Stimulated activated naive CD8-positive, alpha-beta T cell treated with anti-CD3 and anti-CD28 coated beads, Interleukin-15, amount 100 ng/mL, for 72 hours (primary cell): ENCODE measurements at regions not wholly inside any gene's neighbourhood (a gene's known extent, or its start where the extent isn't known, plus 50 kb on each side); places are given as distances from the start of the nearest gene placed in this dataset.
A peak's percentile ranks its signal among the peaks of the same experiment; 100 is the strongest.
"Not testable (repeated sequence)": the region's sequence is repeated elsewhere in the genome, so short reads cannot be mapped to it uniquely, and the experiment has no call there.

Source experiments
- ATAC-seq: fragments of 150-1000 bp; cut with Tn5 transposase; 2 replicates; pipeline ENCODE4 v1.10.0; 2021; ENCODE audit warnings: mild to moderate bottlenecking, moderate library complexity
- DNase-seq, 2 donors: peaks; one replicate each; pipeline ENCODE4 v3.0.0; 2021 to 2022
- H3K27ac Mint-ChIP-seq, 2 donors: one replicate each; pipeline ENCODE4 v1.8.0; 2022; ENCODE audit warnings: mild to moderate bottlenecking in 2 of 2, mixed read lengths in 2 of 2, moderate library complexity in 2 of 2
- H3K27me3 Mint-ChIP-seq: one replicate; pipeline ENCODE4 v1.8.0; 2022; ENCODE audit warnings: mixed read lengths
- H3K4me1 Mint-ChIP-seq: one replicate; pipeline ENCODE4 v1.8.0; 2022; ENCODE audit warnings: mild to moderate bottlenecking, mixed read lengths
- H3K4me3 Mint-ChIP-seq, 2 donors: one replicate each; pipeline ENCODE4 v1.8.0; 2022; ENCODE audit warnings: mild to moderate bottlenecking in 2 of 2, mixed read lengths in 2 of 2, moderate library complexity in 1 of 2
- H3K9me3 Mint-ChIP-seq, 2 donors: one replicate each; pipeline ENCODE4 v1.8.0; 2022; ENCODE audit warnings: mixed read lengths in 2 of 2

GRCh38 chr2:153532140-153532539 is 53.6 kb upstream of the RPRM start:
- Mint-ChIP-seq H3K27ac (peak overlapping the region in 1 of 2 donors; percentile 61), H3K4me1 (no peaks in the 10 kb centered on the region), H3K27me3 (peaks cover 14% of the 10 kb centered on the region), H3K4me3 (no peak overlapping the region), H3K9me3 (no peaks in the 10 kb centered on the region)
- DNase-seq: no peak
- no peak for ATAC-seq

- ATAC-seq, H3K4me1 Mint-ChIP-seq, DNase-seq, H3K9me3 Mint-ChIP-seq, H3K4me3 Mint-ChIP-seq, H3K27me3 Mint-ChIP-seq, H3K27ac Mint-ChIP-seq: not testable (repeated sequence)
These were observed 55.2 kb upstream of the RPRM start for GRCh38 chr2:153533803-153534202.

GRCh38 chr2:153534590-153534989 is 56.0 kb upstream of the RPRM start:
- H3K4me3 Mint-ChIP-seq, H3K27me3 Mint-ChIP-seq, ATAC-seq, DNase-seq, H3K4me1 Mint-ChIP-seq, H3K27ac Mint-ChIP-seq, H3K9me3 Mint-ChIP-seq: not testable (repeated sequence)

GRCh38 chr2:153536115-153536514 is 57.6 kb upstream of the RPRM start:
- Mint-ChIP-seq H3K27ac (no peak overlapping the region), H3K4me1 (no peaks in the 10 kb centered on the region), H3K27me3 (peaks cover 7% of the 10 kb centered on the region), H3K9me3 (peaks cover 10 to 11% of the 10 kb centered on the region in 2 donors), H3K4me3 (no peak overlapping the region)
- DNase-seq: no peak
- ATAC-seq: no peak

GRCh38 chr2:153538102-153538501 is 59.5 kb upstream of the RPRM start:
- not testable (repeated sequence) for ATAC-seq, DNase-seq, H3K4me1 Mint-ChIP-seq, H3K4me3 Mint-ChIP-seq, H3K27me3 Mint-ChIP-seq, H3K27ac Mint-ChIP-seq
- H3K9me3 Mint-ChIP-seq: peaks cover 15 to 16% of the 10 kb centered on the region in 2 donors

- H3K4me3 Mint-ChIP-seq: no peak overlapping the region
- no peaks in the 10 kb centered on the region for H3K27me3 Mint-ChIP-seq
- DNase-seq (no peak), ATAC-seq (peak; percentile 94)
- H3K9me3 Mint-ChIP-seq: peaks cover 8 to 10% of the 10 kb centered on the region in 2 donors
- no peak overlapping the region for H3K27ac Mint-ChIP-seq
- no peaks in the 10 kb centered on the region for H3K4me1 Mint-ChIP-seq
These were observed 65.1 kb upstream of the RPRM start for GRCh38 chr2:153543635-153544071.

- Mint-ChIP-seq H3K9me3 (peaks cover 2 to 3% of the 10 kb centered on the region in 2 donors), H3K27ac (no peak overlapping the region), H3K27me3 (no peaks in the 10 kb centered on the region), H3K4me1 (no peaks in the 10 kb centered on the region), H3K4me3 (no peak overlapping the region)
- no peak for DNase-seq
- ATAC-seq: no peak
These were observed 67.8 kb upstream of the RPRM start for GRCh38 chr2:153546358-153546757.

GRCh38 chr2:153548536-153548935 is 70.0 kb upstream of the RPRM start:
- no peak for DNase-seq
- Mint-ChIP-seq H3K27ac (no peak overlapping the region), H3K9me3 (no peaks in the 10 kb centered on the region), H3K4me3 (no peak overlapping the region), H3K27me3 (no peaks in the 10 kb centered on the region), H3K4me1 (no peaks in the 10 kb centered on the region)
- no peak for ATAC-seq

GRCh38 chr2:153551698-153552097 is 73.1 kb upstream of the RPRM start:
- ATAC-seq (no peak), DNase-seq (no peak)
- H3K4me3 Mint-ChIP-seq: no peak overlapping the region
- H3K27me3 Mint-ChIP-seq: no peaks in the 10 kb centered on the region
- no peaks in the 10 kb centered on the region for H3K4me1 Mint-ChIP-seq
- H3K27ac Mint-ChIP-seq: no peak overlapping the region
- no peaks in the 10 kb centered on the region for H3K9me3 Mint-ChIP-seq

GRCh38 chr2:153557211-153557610 is 78.6 kb upstream of the RPRM start:
- Mint-ChIP-seq H3K27ac (no peak overlapping the region), H3K4me1 (no peaks in the 10 kb centered on the region), H3K27me3 (no peaks in the 10 kb centered on the region), H3K4me3 (no peak overlapping the region), H3K9me3 (no peaks in the 10 kb centered on the region)
- ATAC-seq: no peak
- DNase-seq: no peak

- ATAC-seq: no peak
- DNase-seq: no peak
- no peak overlapping the region for H3K27ac Mint-ChIP-seq
- H3K27me3 Mint-ChIP-seq: no peaks in the 10 kb centered on the region
- no peak overlapping the region for H3K4me3 Mint-ChIP-seq
- H3K4me1 Mint-ChIP-seq: no peaks in the 10 kb centered on the region
- H3K9me3 Mint-ChIP-seq: no peaks in the 10 kb centered on the region
These were observed 79.2 kb upstream of the RPRM start for GRCh38 chr2:153557714-153558113.

GRCh38 chr2:153558247-153558646 is 79.7 kb upstream of the RPRM start:
- no peaks in the 10 kb centered on the region for H3K4me1 Mint-ChIP-seq
- DNase-seq (no peak), ATAC-seq (no peak)
- H3K9me3 Mint-ChIP-seq: no peaks in the 10 kb centered on the region
- no peaks in the 10 kb centered on the region for H3K27me3 Mint-ChIP-seq
- H3K27ac Mint-ChIP-seq: no peak overlapping the region
- no peak overlapping the region for H3K4me3 Mint-ChIP-seq

- Mint-ChIP-seq H3K27ac (no peak overlapping the region), H3K4me1 (no peaks in the 10 kb centered on the region), H3K4me3 (no peak overlapping the region), H3K27me3 (no peaks in the 10 kb centered on the region), H3K9me3 (peaks cover 0 to 5% of the 10 kb centered on the region in 2 donors)
- no peak for ATAC-seq
- no peak for DNase-seq
These were observed 88.8 kb upstream of the RPRM start for GRCh38 chr2:153567367-153567766.

GRCh38 chr2:153568105-153568504 is 89.5 kb upstream of the RPRM start:
- ATAC-seq: no peak
- H3K4me1 Mint-ChIP-seq: no peaks in the 10 kb centered on the region
- DNase-seq: no peak
- H3K4me3 Mint-ChIP-seq: no peak overlapping the region
- no peaks in the 10 kb centered on the region for H3K27me3 Mint-ChIP-seq
- H3K9me3 Mint-ChIP-seq: peaks cover 0 to 5% of the 10 kb centered on the region in 2 donors
- H3K27ac Mint-ChIP-seq: no peak overlapping the region

GRCh38 chr2:153575171-153575853 is 96.8 kb upstream of the RPRM start:
- no peak for ATAC-seq
- H3K9me3 Mint-ChIP-seq: no peaks in the 10 kb centered on the region
- H3K4me1 Mint-ChIP-seq: no peaks in the 10 kb centered on the region
- H3K4me3 Mint-ChIP-seq: no peak overlapping the region
- no peak overlapping the region for H3K27ac Mint-ChIP-seq
- no peak for DNase-seq
- H3K27me3 Mint-ChIP-seq: no peaks in the 10 kb centered on the region

- DNase-seq: no peak
- no peak for ATAC-seq
- Mint-ChIP-seq H3K27ac (no peak overlapping the region), H3K4me1 (no peaks in the 10 kb centered on the region), H3K4me3 (no peak overlapping the region), H3K9me3 (peaks cover 14 to 41% of the 10 kb centered on the region in 2 donors), H3K27me3 (no peaks in the 10 kb centered on the region)
These were observed 105.7 kb upstream of the RPRM start for GRCh38 chr2:153584244-153584643.

GRCh38 chr2:153588408-153588807 is 109.8 kb upstream of the RPRM start:
- Mint-ChIP-seq H3K27me3 (no peaks in the 10 kb centered on the region), H3K4me1 (no peaks in the 10 kb centered on the region), H3K4me3 (no peak overlapping the region), H3K9me3 (peaks cover 21 to 57% of the 10 kb centered on the region in 2 donors), H3K27ac (no peak overlapping the region)
- ATAC-seq (no peak), DNase-seq (no peak)
